HG03060 (cell line): ENCODE measurements at regions not wholly inside any gene's neighbourhood (a gene's known extent, or its start where the extent isn't known, plus 50 kb on each side); places are given as distances from the start of the nearest gene placed in this dataset.

Experiments used
- ATAC-seq: cut with Tn5 transposase; IDR thresholded peaks from one replicate; pipeline ENCODE4 v1.9.1; 2021; ENCODE audit warnings: low read depth, moderate number of reproducible peaks; ENCODE audit not compliant: unreplicated experiment

DNA sequence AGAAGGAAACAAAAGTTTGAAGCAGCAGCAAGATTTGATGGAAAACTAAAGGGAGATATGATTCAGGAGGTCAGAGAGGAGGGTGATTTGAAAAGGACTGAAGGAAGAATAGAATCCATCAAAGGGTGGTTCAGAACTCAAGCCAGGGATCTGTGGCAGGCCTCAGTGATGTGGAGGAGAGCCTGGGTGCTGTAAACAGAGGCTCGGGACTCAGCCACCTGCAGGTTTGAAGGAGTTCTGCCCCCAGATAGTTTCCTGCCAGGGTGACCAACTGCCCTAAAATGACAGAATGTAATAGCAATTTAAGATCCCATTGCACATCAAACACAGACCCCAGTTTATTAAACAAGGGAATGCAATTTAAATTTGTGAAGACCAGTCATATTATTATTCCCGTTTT is 204.0 kb upstream of the FAT1 start:
- no peak for ATAC-seq

- no peak for ATAC-seq
These were observed 206.4 kb upstream of the FAT1 start for GRCh38 chr4:186930024-186930423.

DNA sequence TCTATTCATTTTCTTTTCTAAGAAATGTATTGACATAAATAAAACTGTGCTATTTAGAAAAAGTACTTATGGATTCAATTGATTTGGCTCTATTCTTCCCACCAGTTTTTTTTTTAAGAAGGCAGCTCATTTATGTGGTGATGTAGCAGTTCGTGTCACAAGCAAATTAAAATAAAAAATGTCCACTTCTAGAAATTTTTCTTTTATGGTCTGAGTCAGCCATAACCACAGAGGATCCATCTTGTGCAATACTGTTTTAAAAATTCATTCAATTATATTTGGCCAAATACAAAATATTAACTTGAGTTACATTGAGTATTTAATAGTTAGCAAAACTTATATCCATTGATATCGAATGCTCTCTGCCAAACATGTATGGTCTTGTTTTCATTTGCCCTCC is 207.9 kb upstream of the FAT1 start:
- no peak for ATAC-seq

DNA sequence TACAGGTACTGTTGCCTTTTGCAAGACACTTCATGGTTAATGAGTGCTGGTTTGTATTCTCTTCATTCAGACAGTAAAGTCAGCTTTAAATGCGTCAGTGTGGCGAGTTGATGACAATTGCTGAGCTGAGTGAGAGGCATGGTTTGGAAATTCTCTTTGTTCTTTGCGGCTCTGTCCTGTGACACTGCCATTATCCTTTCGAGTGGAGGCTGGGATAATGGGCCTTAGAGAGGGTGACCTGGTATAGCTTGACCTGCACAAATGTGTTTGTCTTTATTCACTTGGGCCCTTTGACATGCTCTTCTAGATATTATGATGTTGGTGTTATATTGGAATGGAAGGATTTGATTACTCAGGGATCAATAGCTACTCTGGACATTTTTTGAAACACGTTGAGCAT is 208.5 kb upstream of the FAT1 start:
- no peak for ATAC-seq

GRCh38 chr4:186932631-186933187 is 209.1 kb upstream of the FAT1 start:
- no peak for ATAC-seq

DNA sequence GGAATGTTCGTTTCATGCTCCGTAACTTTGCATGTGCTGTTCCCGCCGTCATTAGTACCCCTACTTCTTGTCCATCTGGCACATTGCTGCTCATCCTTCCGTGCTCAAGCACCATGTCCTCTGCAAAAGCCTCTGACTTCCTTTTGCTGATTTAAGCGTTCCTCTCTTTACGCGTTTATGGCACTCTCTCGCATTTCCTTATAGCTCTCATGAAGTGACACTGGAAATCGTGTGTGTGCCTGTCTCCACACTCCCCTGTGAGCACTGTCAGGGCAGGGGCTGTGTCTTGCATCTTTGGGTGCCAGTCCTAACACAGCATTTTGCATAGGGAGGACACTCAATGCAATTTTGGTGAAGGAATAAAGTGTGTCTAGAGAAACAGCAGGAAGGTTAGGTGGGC is 210.6 kb upstream of the FAT1 start:
- ATAC-seq = no peak

DNA sequence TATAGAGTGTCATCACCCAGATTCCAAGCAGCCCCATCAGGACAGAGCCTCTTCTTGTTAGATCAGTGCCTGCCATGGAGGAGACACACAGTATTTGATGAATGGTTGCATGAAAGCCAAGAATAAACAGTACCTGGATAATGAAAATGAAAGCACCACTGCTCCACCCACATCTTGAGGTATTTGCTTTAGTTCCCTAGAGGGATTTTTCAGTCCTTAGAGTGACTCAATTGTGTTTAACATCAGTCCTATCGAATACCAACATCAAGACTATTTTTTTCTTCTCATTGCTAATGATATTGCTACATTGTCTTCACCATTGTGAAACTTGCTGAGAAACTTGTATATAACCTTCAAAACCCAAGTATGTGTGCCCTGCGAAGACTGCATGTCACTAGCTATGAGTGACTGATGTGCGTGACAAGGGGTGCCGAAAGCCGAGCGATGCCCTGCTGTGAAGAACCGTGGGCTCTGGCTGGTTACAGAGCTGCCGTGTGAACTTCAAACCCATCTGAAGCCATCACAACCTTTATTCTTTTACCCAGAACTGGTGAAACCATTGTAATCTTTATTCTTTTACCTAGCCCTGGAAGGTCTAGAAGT is 211.3 kb upstream of the FAT1 start:
- ATAC-seq = no peak

DNA sequence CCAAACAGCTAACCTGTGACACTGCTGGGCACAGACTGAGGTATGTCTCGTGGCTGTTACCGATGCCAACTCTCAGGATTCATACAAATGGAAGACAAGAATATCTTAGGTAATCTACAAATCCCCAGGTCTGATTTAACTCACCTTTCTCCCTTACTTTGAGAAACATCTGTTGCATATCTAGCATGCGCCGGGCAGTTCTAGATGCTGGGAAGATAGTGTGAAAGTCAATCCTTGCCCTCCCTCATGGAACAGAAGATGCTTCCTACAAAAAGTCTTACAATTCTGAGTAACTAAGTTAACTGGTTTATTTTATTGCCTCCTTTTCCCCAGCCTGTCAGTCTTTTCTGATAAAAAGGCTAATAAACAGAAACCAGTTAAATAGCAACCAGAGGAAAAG is 212.2 kb upstream of the FAT1 start:
- ATAC-seq = no peak

DNA sequence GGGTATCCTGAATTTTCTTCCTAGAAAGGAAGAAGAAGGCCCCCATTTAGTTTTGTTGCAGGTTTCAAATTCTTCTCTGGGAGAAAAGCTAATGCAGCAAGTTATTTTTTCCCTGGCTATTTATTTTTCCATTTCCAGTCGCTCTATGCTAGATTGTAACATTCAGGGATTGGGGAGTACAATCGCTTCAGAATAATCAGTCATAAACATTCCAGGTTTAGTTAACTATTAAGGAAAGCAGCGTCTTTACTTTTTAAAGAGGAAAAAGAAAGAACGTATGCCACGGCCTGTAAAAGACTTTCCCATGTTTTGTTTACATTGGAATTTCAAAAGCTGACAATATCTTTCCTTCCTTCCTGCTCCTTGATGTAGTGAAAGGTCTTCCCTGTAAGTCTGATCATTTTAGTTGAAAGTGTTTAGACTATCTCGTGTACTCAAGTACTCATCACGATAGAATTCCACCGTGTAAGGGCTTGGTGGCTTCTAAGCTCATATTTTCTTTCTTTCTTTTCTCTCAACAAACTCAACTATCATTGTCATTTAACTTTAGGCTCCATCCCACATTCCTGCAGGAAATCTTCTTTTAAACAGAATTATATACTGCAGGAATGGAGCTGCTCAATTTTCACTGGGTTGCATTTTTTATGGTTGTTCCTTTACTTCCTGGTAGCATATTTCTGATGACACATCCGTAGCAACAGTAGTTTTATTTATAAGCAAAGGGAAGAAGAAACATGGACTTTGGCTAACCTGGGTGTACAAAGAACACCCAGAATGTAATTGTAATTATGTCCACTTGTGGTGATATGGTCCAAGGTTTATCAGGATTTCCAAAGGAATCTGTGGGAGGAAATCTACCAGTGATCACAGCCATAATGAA is 213.1 kb upstream of the FAT1 start:
- ATAC-seq = no peak

DNA sequence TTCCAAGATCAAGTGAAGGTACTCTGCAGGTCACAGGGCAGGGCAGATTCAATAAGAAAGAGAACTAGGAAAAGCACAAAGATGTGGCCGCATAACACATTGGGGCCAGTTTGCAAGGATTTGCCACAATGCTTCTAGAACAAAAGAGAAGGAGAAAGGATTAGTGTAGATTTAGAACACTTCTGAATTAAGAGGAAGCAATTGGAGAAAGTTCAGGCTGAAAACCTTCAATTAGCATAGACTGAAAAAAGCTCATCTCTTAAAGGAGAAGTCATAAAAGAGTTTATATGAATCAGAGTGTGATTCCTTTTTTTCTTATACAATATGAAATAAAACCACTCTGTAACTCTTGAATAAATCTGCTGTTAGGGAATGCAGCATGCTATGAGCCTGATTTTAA is 215.6 kb upstream of the FAT1 start:
- ATAC-seq = no peak

- no peak for ATAC-seq
These were observed 216.1 kb upstream of the FAT1 start for GRCh38 chr4:186939766-186940165.

GRCh38 chr4:186940476-186940875 is 216.8 kb upstream of the FAT1 start:
- no peak for ATAC-seq

- no peak for ATAC-seq
These were observed 219.2 kb upstream of the FAT1 start for GRCh38 chr4:186942758-186943377.

GRCh38 chr4:186943411-186943810 is 219.8 kb upstream of the FAT1 start:
- ATAC-seq = no peak

DNA sequence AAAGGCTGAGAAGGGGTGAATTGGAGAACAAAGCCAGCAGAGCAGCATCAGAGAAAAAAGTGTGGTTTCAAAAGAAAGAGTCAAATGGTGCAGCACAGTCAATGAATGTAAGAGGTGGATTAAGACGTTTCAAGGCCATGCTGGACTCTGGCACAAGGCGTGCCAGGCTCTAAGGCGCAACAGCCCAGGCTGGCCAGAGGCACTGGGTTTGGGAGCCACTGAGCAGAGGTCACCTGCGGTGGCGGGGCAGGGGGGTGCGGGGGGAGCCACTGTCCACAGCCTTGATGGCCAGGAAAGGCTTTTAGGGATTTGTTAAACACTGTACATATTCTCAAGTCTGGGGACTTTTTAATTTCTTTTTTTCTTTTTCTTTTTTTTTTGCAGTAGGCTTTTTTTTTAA is 222.5 kb upstream of the FAT1 start:
- no peak for ATAC-seq

DNA sequence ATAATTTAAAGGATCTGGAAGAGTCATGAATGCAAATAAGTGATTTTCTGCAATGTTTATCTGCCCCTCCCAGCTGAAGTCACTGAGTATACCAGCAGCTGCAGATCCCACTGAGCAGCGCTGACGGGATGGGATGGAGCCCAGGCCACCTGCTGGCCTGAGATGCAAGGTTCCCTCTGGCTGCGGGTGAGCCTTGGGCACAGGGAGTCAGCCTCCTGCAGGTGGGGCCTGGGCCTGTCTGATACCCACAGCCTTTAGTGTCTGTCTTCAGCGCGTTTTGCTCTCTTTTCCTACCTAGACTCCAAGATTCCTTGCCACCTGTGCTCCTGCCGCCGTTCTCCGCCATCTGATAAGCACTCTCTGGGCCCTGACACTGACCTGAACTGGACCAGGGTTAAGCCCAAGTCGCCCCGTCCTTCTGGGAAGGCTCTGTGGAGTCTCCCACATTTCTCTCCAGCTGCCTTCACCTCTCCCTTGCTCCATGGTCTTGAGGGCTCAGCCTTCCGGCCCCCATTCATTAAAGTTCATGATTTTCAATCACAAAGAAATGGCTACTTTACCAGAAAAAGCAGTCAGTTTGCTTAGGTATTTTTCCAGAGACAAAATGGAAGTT is 223.1 kb upstream of the FAT1 start:
- ATAC-seq = no peak

GRCh38 chr4:186948361-186949242 is 224.9 kb upstream of the FAT1 start:
- ATAC-seq = no peak

DNA sequence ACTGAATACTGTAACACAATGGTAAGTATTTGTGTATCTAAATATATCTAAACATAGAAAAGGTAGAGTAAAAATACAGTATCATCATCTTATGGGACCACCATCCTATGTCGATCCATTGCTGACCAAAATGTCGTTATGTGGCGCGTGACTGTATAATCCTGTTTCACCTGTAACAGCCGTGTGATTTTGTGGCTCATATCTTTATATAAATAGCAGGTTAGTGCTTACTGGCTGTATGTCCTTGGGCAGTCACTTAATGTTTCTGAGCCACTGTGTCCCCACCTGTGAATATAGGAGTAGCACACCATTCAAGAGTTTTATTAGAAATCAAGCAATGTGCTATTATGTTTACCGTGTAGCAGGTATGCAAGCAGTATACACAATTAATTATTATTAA is 226.2 kb upstream of the FAT1 start:
- no peak for ATAC-seq

GRCh38 chr4:186952709-186953108 is 229.1 kb upstream of the FAT1 start:
- ATAC-seq = no peak

GRCh38 chr4:186953599-186954260 is 230.1 kb upstream of the FAT1 start:
- no peak for ATAC-seq
